Esophagus mucosa (tissue), 1 donor: ENCODE measurements at regions not wholly inside any gene's neighbourhood (a gene's known extent, or its start where the extent isn't known, plus 50 kb on each side); places are given as distances from the start of the nearest gene placed in this dataset.

Experiments
- ATAC-seq: fragments of 200-7000 bp; cut with Tn5 transposase; one replicate; pipeline ENCODE4 v1.9.1; 2020
- donor health status: DM: yes; HTN: yes; CAD: no.

GRCh38 chr16:64823481-64824075 lies 298.3 kb downstream of the CDH11 start:
- ATAC-seq, result no peak

- no peak for ATAC-seq
Observed at GRCh38 chr16:64809876-64810629, 311.8 kb downstream of the CDH11 start.

- ATAC-seq, result no peak
Observed at GRCh38 chr16:64808474-64808873, 313.4 kb downstream of the CDH11 start.

GRCh38 chr16:64791756-64792155 lies 330.1 kb downstream of the CDH11 start:
- ATAC-seq, result no peak

GRCh38 chr16:64784635-64785034 lies 337.2 kb downstream of the CDH11 start:
- no peak for ATAC-seq

GRCh38 chr16:64782484-64782883 lies 339.4 kb downstream of the CDH11 start:
- no peak for ATAC-seq

- no peak for ATAC-seq
Observed at GRCh38 chr16:64780445-64780844, 341.4 kb downstream of the CDH11 start.

GRCh38 chr16:64778777-64779176 lies 343.1 kb downstream of the CDH11 start:
- ATAC-seq, result no peak

- ATAC-seq, result no peak
Observed at GRCh38 chr16:64773638-64774037, 348.2 kb downstream of the CDH11 start.

GRCh38 chr16:64773184-64773583 lies 348.7 kb downstream of the CDH11 start:
- ATAC-seq, result no peak

GRCh38 chr16:64771273-64771672 lies 350.6 kb downstream of the CDH11 start:
- ATAC-seq, result peak; percentile 54

GRCh38 chr16:64762211-64762610 lies 359.7 kb downstream of the CDH11 start:
- no peak for ATAC-seq

- no peak for ATAC-seq
Observed at GRCh38 chr16:64754279-64754678, 367.6 kb downstream of the CDH11 start.

GRCh38 chr16:64751906-64752305 lies 370.0 kb downstream of the CDH11 start:
- no peak for ATAC-seq

- no peak for ATAC-seq
Observed at GRCh38 chr16:64749346-64749745, 372.5 kb downstream of the CDH11 start.

- no peak for ATAC-seq
Observed at GRCh38 chr16:64745258-64745930, 376.5 kb downstream of the CDH11 start.

- ATAC-seq, result no peak
Observed at GRCh38 chr16:64742455-64743223, 379.2 kb downstream of the CDH11 start.

- ATAC-seq, result no peak
Observed at GRCh38 chr16:64740261-64740660, 381.6 kb downstream of the CDH11 start.

GRCh38 chr16:64738321-64738960 lies 383.4 kb downstream of the CDH11 start:
- no peak for ATAC-seq

- ATAC-seq, result no peak
Observed at GRCh38 chr16:64736857-64737256, 385.0 kb downstream of the CDH11 start.

GRCh38 chr16:64731891-64732290 lies 390.0 kb downstream of the CDH11 start:
- no peak for ATAC-seq

GRCh38 chr16:64730261-64730660 lies 391.6 kb downstream of the CDH11 start:
- no peak for ATAC-seq

- no peak for ATAC-seq
Observed at GRCh38 chr16:64724339-64724738, 397.5 kb downstream of the CDH11 start.
